Esophagus squamous epithelium (tissue), 5 donors: ENCODE measurements at regions not wholly inside any gene's neighbourhood (a gene's known extent, or its start where the extent isn't known, plus 50 kb on each side); places are given as distances from the start of the nearest gene placed in this dataset.

Source experiments
- DNase-seq: peaks from one replicate; lab custom pipeline; 2025; lab: John Stamatoyannopoulos, UW
- H3K27ac ChIP-seq, 4 donors: fragments of 200-600 bp; sonication (generic); one replicate each; pipeline ENCODE4 v1.5.1; 2016 to 2019; ENCODE audit warnings: mild to moderate bottlenecking in 1 of 4
- H3K27me3 ChIP-seq, 4 donors: fragments of 200-600 bp; sonication (generic); 1 replicate in 3 of 4; 2 replicates in 1 of 4; pipeline versions ENCODE4 v1.5.1 to v1.6.0; 2017 to 2021; ENCODE audit warnings: antibody characterized with exemption in 1 of 4
- H3K36me3 ChIP-seq, 3 donors: fragments of 200-600 bp; sonication (generic); one replicate each; pipeline ENCODE4 v1.5.1; 2016 to 2019
- H3K4me1 ChIP-seq, 3 donors: fragments of 200-600 bp; sonication (generic); one replicate each; pipeline ENCODE4 v1.5.1; 2017 to 2019
- H3K4me3 ChIP-seq, 4 donors: fragments of 200-600 bp; sonication (generic); 1 replicate in 3 of 4; 2 replicates in 1 of 4; pipeline ENCODE4 v1.5.1; 2016 to 2019; ENCODE audit warnings: mild to moderate bottlenecking in 2 of 4, moderate library complexity in 1 of 4
- H3K9me3 ChIP-seq, 3 donors: fragments of 200-600 bp; sonication (generic); one replicate each; pipeline ENCODE4 v1.5.1; 2016 to 2019
- POLR2A ChIP-seq, 4 donors: fragments of 450-650 bp; IDR thresholded peaks; one replicate each; pipeline ENCODE4 v1.6.1; 2017; ENCODE audit warnings: antibody characterized with exemption in 4 of 4, mild to moderate bottlenecking in 4 of 4, moderate library complexity in 3 of 4
- WGBS, 2 donors: methylation state at CpG; one replicate each; pipeline ENCODE4 v1.1.5; 2018; 5-methylcytosine and 5-hydroxymethylcytosine counted together
- intact Hi-C: fragments of 100-400 bp; cut with DNase I; formaldehyde crosslinking; loops from one replicate; pipeline ENCODE4 v1.15.0; 2022
- TF ChIP-seq, protein P1 (sequence below), 6 experiments: fragments of 450-650 bp in 4 of 6; fragments of 200-600 bp in 2 of 6; sonication (generic) in 2 of 6; IDR thresholded peaks; one replicate each; pipeline ENCODE4 v1.5.1; 2016 to 2019; ENCODE audit warnings: antibody characterized with exemption in 6 of 6, mild to moderate bottlenecking in 4 of 6, moderate library complexity in 4 of 6
- donor health status: DM: yes; HTN: yes; CAD: no.

DNA sequence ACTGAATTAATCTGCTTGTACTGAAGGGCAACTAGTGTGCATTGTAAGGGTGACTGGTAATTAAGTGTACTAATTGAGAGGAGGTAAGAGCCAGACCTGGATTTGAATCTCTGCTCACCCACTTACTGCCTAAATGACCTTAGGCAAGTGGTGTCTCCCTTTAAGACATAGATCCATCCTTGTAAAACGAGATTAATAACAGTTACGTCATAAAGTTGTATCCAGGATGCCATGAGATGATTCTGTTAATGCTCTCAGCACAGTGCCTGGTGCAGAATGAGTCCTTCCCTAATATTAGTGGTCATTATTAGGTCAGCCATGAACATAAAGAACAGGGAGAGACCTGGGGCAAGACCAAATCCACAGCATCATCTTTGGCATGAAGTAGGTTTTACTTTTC, 470.1 kb downstream of the MAFB start:
- no peak overlapping the region for H3K27ac ChIP-seq
- no peaks in the 10 kb centered on the region for H3K36me3 ChIP-seq
- 34 to 40% methylated on average over 2 of the region's 2 CpGs for WGBS, 2 donors
- DNase-seq: no peak
- H3K4me1 ChIP-seq: no peaks in the 10 kb centered on the region
- TF ChIP-seq, protein P1, sequence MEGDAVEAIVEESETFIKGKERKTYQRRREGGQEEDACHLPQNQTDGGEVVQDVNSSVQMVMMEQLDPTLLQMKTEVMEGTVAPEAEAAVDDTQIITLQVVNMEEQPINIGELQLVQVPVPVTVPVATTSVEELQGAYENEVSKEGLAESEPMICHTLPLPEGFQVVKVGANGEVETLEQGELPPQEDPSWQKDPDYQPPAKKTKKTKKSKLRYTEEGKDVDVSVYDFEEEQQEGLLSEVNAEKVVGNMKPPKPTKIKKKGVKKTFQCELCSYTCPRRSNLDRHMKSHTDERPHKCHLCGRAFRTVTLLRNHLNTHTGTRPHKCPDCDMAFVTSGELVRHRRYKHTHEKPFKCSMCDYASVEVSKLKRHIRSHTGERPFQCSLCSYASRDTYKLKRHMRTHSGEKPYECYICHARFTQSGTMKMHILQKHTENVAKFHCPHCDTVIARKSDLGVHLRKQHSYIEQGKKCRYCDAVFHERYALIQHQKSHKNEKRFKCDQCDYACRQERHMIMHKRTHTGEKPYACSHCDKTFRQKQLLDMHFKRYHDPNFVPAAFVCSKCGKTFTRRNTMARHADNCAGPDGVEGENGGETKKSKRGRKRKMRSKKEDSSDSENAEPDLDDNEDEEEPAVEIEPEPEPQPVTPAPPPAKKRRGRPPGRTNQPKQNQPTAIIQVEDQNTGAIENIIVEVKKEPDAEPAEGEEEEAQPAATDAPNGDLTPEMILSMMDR (IDR thresholded peaks at IDR 0.05): no peak
- TF ChIP-seq POLR2A (IDR thresholded peaks at IDR 0.05): no peak
- intact Hi-C loops: no loop called here
- no peak overlapping the region for H3K4me3 ChIP-seq
- H3K9me3 ChIP-seq: no peaks in the 10 kb centered on the region
- H3K27me3 ChIP-seq: no peaks in the 10 kb centered on the region

DNA sequence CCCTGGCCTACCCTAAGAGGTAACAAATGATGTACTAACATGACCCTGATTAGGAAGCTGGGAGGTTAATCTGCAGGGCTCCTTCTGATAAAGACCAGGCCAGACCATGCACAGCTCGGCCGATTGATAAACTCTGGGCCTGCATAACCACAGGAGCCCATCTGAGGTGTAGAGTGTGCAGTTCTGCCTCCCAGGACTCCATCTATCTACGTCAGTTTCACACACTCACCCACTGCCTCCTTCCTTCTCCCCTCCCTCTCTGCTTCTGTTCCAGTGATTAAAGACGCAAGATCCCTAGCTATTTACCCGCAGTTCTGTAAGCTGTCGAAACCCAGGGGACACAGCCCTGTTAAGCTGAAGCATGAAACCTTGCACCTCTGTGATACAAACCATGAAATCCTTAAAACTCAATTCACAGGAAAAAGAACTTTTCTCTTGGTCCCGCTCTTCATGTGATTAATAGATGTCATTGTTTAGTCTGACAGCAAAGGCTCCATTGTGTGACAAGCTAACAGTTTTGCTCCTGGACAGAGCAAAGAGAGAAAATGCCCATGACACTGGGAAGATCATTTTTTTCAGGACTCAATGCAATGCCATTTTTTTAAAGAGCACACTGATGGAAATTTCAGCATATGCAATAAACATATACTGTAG, 470.6 kb downstream of the MAFB start:
- intact Hi-C loops: no loop called here
- WGBS, 2 donors: 84 to 85% methylated on average over 7 of the region's 7 CpGs

DNA sequence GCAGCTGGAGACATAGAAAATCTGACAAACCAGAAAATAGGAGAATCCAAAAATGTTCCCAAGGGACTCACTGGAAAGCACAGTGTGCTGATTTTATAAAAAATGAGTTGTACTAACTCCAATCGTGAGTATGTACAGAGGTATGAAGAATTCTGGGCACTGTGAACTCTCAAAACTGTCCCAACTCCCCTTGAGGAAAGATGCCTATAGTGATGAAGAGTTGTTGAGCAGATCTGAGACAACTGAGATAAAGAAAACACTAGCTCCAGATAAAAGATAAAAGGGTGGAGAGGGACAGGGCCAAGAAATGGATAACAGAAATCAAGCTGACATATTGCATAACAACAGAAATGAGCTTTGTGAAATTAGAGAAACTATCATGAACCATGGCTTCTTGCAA, 481.4 kb downstream of the MAFB start:
- Histone ChIP-seq H3K9me3 (no peaks in the 10 kb centered on the region), H3K4me1 (peaks cover 0 to 5% (median 0%) of the 10 kb centered on the region in 3 donors), H3K27ac (no peak overlapping the region), H3K36me3 (no peaks in the 10 kb centered on the region), H3K27me3 (no peaks in the 10 kb centered on the region), H3K4me3 (no peak overlapping the region)
- no peak for TF ChIP-seq POLR2A (IDR thresholded peaks at IDR 0.05)
- TF ChIP-seq, protein P1 (IDR thresholded peaks at IDR 0.05): no peak
- intact Hi-C loops: no loop called here
- no peak for DNase-seq
- 50 to 78% methylated on average over 1 of the region's 1 CpG for WGBS, 2 donors

More for the DNA sequence above, 470.6 kb downstream of the MAFB start:
- Histone ChIP-seq H3K27me3 (no peaks in the 10 kb centered on the region), H3K4me3 (no peak overlapping the region), H3K4me1 (no peaks in the 10 kb centered on the region), H3K9me3 (no peaks in the 10 kb centered on the region), H3K27ac (no peak overlapping the region), H3K36me3 (no peaks in the 10 kb centered on the region)
- TF ChIP-seq, protein P1 (IDR thresholded peaks at IDR 0.05): no peak
- TF ChIP-seq POLR2A (IDR thresholded peaks at IDR 0.05): no peak
- DNase-seq: no peak

DNA sequence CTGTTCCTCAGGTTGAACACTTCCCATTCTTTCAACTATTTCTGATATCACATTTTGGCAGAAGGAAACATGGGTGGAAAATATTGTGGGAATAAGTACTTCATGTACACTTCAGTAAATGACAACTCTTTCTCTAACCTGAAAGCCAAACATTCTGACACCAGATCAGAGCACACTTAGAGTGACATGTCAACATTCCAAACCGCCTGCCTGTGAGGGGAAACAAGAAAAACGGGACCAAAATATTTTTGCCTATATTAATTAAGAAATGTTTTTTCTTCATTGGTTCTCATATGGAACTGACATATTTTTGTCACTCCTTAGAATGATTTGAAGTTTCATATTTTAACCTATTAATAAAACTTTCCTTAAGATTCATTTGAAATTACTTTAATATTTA, 483.1 kb downstream of the MAFB start:
- Histone ChIP-seq H3K4me1 (peaks cover 0 to 5% (median 0%) of the 10 kb centered on the region in 3 donors), H3K27me3 (no peaks in the 10 kb centered on the region), H3K36me3 (no peaks in the 10 kb centered on the region), H3K27ac (no peak overlapping the region), H3K9me3 (no peaks in the 10 kb centered on the region), H3K4me3 (no peak overlapping the region)
- intact Hi-C loops: no loop called here
- TF ChIP-seq POLR2A (IDR thresholded peaks at IDR 0.05): no peak
- TF ChIP-seq, protein P1 (IDR thresholded peaks at IDR 0.05): no peak
- 44 to 55% methylated on average over 2 of the region's 2 CpGs for WGBS, 2 donors
- DNase-seq: no peak

DNA sequence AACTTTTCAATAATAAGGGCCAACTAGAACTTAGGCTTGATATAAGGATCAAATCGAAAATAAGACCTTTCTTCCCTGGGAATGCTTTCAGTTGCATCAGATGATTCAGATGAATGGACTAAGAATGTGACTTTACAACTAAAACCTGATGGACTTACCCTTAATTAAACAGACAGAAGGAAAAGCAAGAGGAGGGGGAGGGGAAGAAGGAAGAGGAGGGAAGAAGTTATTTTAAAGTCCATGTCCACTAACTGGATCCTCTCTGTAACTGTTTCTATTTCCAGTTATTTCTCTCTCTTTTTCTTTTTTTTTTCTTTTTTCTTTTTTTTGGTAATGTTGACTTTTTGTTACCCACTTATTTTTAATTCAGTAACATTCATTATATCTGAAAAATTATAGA, 486.0 kb downstream of the MAFB start:
- Histone ChIP-seq H3K4me3 (no peak overlapping the region), H3K9me3 (no peaks in the 10 kb centered on the region), H3K27me3 (no peaks in the 10 kb centered on the region), H3K27ac (no peak overlapping the region), H3K36me3 (no peaks in the 10 kb centered on the region), H3K4me1 (peaks cover 0 to 7% (median 0%) of the 10 kb centered on the region in 3 donors)
- intact Hi-C loops: no loop called here
- TF ChIP-seq, protein P1 (IDR thresholded peaks at IDR 0.05): no peak
- TF ChIP-seq POLR2A (IDR thresholded peaks at IDR 0.05): no peak
- DNase-seq: no peak
- WGBS, 2 donors: 34 to 64% methylated on average over 1 of the region's 1 CpG
